HG03354 (cell line): ENCODE measurements at regions not wholly inside any gene's neighbourhood (a gene's known extent, or its start where the extent isn't known, plus 50 kb on each side); places are given as distances from the start of the nearest gene placed in this dataset.
"Not testable (repeated sequence)": the region's sequence is repeated elsewhere in the genome, so short reads cannot be mapped to it uniquely, and the experiment has no call there.

Experiments used
- ATAC-seq: cut with Tn5 transposase; IDR thresholded peaks from one replicate; pipeline ENCODE4 v1.9.1; 2021; ENCODE audit warnings: mild to moderate bottlenecking; ENCODE audit not compliant: unreplicated experiment, poor library complexity, severe bottlenecking

- no peak for ATAC-seq
These were observed 198.3 kb upstream of the OTX2 start for GRCh38 chr14:57008534-57008933.

- ATAC-seq = no peak
These were observed 188.4 kb upstream of the OTX2 start for GRCh38 chr14:56998728-56999127.

GRCh38 chr14:56996721-56997399, 186.6 kb upstream of the OTX2 start:
- ATAC-seq = no peak

- no peak for ATAC-seq
These were observed 184.7 kb upstream of the OTX2 start for GRCh38 chr14:56995010-56995409.

- no peak for ATAC-seq
These were observed 182.1 kb upstream of the OTX2 start for GRCh38 chr14:56992332-56992820.

- ATAC-seq = not testable (repeated sequence)
These were observed 180.8 kb upstream of the OTX2 start for GRCh38 chr14:56990991-56991627.

GRCh38 chr14:56989359-56989758, 179.1 kb upstream of the OTX2 start:
- no peak for ATAC-seq

GRCh38 chr14:56979936-56980335, 169.7 kb upstream of the OTX2 start:
- no peak for ATAC-seq

- ATAC-seq = no peak
These were observed 165.9 kb upstream of the OTX2 start for GRCh38 chr14:56976211-56976610.

GRCh38 chr14:56975521-56975920, 165.2 kb upstream of the OTX2 start:
- ATAC-seq = no peak

GRCh38 chr14:56972948-56973347, 162.7 kb upstream of the OTX2 start:
- no peak for ATAC-seq

- no peak for ATAC-seq
These were observed 154.6 kb upstream of the OTX2 start for GRCh38 chr14:56964895-56965294.

GRCh38 chr14:56963381-56963780, 153.1 kb upstream of the OTX2 start:
- ATAC-seq = no peak

GRCh38 chr14:56962444-56963080, 152.3 kb upstream of the OTX2 start:
- ATAC-seq = no peak

GRCh38 chr14:56959869-56960268, 149.6 kb upstream of the OTX2 start:
- no peak for ATAC-seq

- no peak for ATAC-seq
These were observed 148.8 kb upstream of the OTX2 start for GRCh38 chr14:56959121-56959520.

- ATAC-seq = no peak
These were observed 145.9 kb upstream of the OTX2 start for GRCh38 chr14:56956182-56956581.

GRCh38 chr14:56955745-56956144, 145.5 kb upstream of the OTX2 start:
- no peak for ATAC-seq

- ATAC-seq = no peak
These were observed 143.6 kb upstream of the OTX2 start for GRCh38 chr14:56953884-56954283.

- ATAC-seq = no peak
These were observed 142.6 kb upstream of the OTX2 start for GRCh38 chr14:56952766-56953473.
